GM18867 (cell line): ENCODE measurements at regions not wholly inside any gene's neighbourhood (a gene's known extent, or its start where the extent isn't known, plus 50 kb on each side); places are given as distances from the start of the nearest gene placed in this dataset.
"Not testable (repeated sequence)": the region's sequence is repeated elsewhere in the genome, so short reads cannot be mapped to it uniquely, and the experiment has no call there.

Experiments used
- ATAC-seq: cut with Tn5 transposase; IDR thresholded peaks from one replicate; pipeline ENCODE4 v1.9.1; 2021; ENCODE audit warnings: mild to moderate bottlenecking, moderate library complexity; ENCODE audit not compliant: unreplicated experiment

DNA sequence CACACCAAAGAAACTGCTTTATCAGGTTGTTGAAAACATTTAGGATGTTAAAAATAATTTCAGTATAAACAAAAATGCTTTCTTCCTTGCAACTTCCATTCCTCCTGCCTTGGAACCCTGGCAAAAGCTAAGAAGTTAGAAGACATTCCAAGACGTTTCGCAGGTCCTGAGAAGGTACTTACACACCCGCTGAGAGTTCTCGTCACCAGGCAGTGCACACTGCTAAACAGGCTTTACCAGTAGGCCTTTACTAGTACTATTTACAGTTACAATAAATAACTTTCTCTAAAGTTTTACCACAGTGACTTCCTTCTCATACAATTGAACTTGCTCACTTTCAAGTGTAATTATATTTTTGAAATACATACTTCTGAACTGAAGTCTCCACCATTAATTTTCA is 81.4 kb upstream of the RPS6KA2 start:
- no peak for ATAC-seq

GRCh38 chr6:166707045-166707444 is 80.0 kb upstream of the RPS6KA2 start:
- no peak for ATAC-seq

GRCh38 chr6:166705069-166705468 is 78.0 kb upstream of the RPS6KA2 start:
- ATAC-seq: no peak

GRCh38 chr6:166704171-166704570 is 77.1 kb upstream of the RPS6KA2 start:
- ATAC-seq: no peak

DNA sequence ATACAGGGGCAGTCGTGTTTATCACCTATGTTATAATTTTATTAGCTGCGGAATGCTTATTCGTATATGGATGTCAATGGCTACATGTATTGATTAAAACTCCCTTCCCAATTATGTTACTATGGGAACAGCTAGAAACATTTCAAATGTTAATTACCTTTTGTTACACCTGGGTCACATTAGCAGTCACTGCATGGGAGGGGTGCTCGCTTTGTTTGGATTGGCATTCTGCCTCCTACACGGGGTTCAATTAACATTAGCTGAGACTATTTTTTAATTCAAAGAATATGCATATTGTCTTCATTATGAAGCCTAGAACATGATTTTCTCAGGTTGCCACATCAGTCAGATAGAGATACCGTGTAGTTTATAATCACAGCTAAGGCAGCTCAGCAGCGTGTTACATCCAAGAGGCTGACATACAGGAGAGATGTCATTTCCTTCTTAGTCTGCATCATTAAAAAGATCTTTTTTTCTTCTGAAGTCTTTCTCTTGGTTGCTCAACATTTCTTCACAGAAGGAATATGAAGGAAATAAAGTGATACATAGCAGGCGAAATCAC is 76.2 kb upstream of the RPS6KA2 start:
- no peak for ATAC-seq

- ATAC-seq: not testable (repeated sequence)
Measured at GRCh38 chr6:166701424-166701823, 74.4 kb upstream of the RPS6KA2 start.

DNA sequence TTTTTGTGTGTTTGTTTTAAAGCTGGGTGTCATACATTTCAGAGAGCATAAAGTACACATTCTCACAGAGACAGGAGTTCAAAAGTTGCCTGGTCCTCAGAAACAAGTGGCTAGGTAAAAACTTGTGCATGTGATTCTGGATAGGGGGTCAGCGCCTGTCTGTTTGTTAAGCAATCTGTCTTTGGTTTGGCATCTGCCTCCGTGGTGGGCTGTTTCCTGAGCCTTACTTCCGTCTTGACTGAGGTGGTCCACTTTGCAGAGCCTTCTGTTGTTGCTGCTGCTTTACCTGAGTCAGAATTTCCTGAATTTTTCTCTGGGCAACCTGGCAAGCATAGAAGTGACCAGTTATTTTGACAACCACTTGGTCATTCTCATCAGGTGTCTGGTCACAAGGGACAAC is 73.8 kb upstream of the RPS6KA2 start:
- ATAC-seq: not testable (repeated sequence)

- no peak for ATAC-seq
Measured at GRCh38 chr6:166697113-166697512, 70.1 kb upstream of the RPS6KA2 start.

- no peak for ATAC-seq
Measured at GRCh38 chr6:166693880-166694279, 66.8 kb upstream of the RPS6KA2 start.

- no peak for ATAC-seq
Measured at GRCh38 chr6:166692723-166693302, 65.8 kb upstream of the RPS6KA2 start.

- no peak for ATAC-seq
Measured at GRCh38 chr6:166691746-166692145, 64.7 kb upstream of the RPS6KA2 start.

GRCh38 chr6:166691199-166691598 is 64.1 kb upstream of the RPS6KA2 start:
- ATAC-seq: no peak

GRCh38 chr6:166689687-166690086 is 62.6 kb upstream of the RPS6KA2 start:
- no peak for ATAC-seq

DNA sequence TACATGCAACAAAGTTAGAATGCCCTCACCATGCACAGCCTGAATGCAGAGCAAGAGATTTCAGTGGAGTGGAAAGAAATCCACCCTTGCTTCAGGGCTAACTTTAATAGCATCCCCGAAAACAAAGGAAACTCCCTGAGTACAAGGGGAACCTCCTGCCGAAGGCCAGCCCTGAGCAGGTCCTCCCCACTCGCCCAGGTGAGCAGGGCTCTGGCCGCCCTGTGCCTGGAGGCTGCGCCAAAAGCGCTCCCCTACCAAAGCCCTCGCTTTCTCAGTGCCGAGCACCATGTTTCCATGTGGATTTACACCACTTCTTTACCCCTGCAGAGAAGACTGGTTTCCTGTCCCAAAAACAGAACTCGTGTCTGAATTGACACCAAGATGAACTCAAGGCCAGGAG is 61.9 kb upstream of the RPS6KA2 start:
- ATAC-seq: no peak

DNA sequence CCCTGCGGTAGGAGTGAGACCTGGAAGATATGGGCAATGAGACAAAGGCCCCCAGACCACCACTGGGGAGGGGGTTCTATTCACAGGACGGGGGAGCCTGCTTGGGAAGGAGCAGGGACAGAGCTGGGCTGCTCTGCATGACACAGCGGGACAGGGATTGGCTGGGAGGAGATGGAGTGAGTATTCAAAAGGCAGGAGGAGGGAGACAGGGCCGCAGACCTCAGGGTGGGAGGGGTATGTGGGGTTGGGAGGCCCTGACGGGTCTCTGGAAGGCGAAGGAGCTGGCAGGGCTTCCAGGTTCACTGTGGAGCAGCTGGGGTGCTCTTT is 60.8 kb upstream of the RPS6KA2 start:
- ATAC-seq: no peak

DNA sequence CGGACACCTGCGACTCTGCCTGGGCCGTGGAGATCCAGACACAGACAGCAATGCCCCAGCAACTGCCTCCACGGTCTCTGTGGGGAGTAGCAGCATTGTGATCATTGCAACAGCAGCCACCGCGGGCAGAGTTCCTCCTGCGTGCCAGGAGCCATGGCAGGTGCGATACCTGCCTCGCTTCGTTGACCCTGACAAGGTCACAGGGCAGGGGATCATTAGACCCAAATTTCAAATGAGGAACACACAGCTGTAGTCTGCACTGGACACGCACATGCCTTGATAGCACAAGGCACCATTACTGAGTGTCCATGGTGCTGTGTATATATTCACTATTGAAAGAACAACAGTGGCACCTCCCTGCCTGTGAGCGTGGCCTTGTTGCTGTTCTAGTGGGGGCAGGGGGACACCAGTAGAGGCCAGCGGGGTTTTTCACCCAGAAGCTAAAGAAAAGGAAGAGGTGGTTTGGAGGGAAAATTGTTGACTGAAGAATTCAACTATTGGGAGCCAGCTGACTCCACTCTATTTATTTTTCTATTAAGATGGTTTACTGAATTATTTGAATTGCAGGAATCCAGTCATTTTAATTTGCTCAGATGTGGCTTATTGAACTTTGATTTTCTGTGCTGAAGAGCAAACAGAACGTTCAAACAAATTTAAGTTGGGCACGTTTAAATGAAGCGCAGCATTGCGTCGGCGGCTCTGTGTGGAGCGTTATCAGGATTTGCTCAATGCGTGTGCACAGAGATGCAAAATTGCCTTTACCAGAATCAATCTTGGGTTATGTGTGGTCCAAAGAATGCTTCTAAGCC is 60.2 kb upstream of the RPS6KA2 start:
- no peak for ATAC-seq

DNA sequence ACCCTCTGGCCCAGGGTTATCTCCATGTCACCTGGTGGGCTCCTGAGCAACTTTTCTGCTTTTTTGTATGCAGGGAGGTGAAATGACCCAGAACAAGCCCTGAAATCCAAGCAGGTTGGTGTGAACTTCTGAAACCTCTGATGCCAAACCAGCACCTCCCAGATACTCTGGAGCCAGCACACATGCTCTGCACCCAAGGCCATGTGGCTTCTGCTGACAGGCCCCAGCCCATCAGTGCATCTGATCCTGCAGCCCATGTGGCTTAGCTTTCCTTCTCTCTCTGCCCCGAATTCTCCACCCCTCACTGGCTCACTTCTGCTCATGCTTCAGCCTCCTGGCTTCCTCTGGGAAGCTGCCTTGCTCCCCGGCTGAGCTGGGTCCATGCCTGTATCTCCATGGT is 59.3 kb upstream of the RPS6KA2 start:
- ATAC-seq: no peak

- ATAC-seq: no peak
Measured at GRCh38 chr6:166684866-166685265, 57.8 kb upstream of the RPS6KA2 start.

GRCh38 chr6:166684170-166684569 is 57.1 kb upstream of the RPS6KA2 start:
- ATAC-seq: no peak

DNA sequence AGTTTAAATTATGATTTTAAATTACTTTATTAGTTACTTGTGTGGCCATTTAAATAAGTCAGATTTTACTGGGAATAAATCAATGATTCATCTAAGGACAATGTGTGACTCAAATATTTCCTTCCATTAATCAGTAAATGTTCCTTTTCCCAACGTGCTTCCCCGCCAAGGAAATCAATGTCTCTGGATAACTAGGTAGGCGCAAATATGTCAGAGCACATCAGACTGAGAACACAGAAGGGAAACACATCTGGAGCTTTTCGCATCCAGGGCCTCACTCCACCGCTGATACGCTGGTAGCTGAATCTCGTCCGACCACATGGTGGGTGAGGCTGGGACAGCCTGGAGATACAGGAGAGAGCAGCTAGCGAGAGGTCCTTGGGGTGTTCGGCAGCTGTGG is 56.4 kb upstream of the RPS6KA2 start:
- no peak for ATAC-seq

GRCh38 chr6:166679566-166679965 is 52.5 kb upstream of the RPS6KA2 start:
- no peak for ATAC-seq

DNA sequence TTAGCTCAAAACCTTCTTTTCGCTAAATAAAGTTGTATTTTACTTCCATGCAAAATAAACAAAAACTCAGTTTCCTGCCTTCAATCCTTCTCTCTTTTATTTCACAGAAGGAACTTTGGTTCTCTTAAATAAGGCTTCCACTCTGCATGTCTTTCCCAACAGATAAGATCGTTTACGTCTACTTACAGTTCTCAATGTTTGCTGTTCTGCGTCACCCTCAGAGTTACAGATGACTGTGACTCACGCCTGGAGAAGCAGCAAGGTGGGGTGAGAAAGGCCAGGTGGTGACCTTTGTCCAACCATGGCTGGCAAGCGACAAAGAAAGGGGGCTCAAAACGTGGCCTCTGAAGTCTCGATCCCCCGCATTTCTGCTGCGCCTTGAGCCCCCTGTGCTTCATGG is 51.4 kb upstream of the RPS6KA2 start:
- no peak for ATAC-seq

GRCh38 chr6:166677941-166678340 is 50.9 kb upstream of the RPS6KA2 start:
- ATAC-seq: no peak
